OCI-LY1 (cell line): ENCODE measurements at regions not wholly inside any gene's neighbourhood (a gene's known extent, or its start where the extent isn't known, plus 50 kb on each side); places are given as distances from the start of the nearest gene placed in this dataset.

Experiments used
- H2AFZ ChIP-seq: fragments of 200-600 bp; sonication (generic), shearing (Covaris generic); 2 replicates; pipeline ENCODE4 v1.6.0; 2014; ENCODE audit warnings: antibody characterized with exemption, mild to moderate bottlenecking, low read length
- H3F3A ChIP-seq: fragments of 200-600 bp; sonication (generic), shearing (Covaris generic); 2 replicates; pipeline ENCODE4 v1.6.0; 2014; ENCODE audit warnings: mild to moderate bottlenecking, antibody characterized with exemption, low read length, moderate library complexity; ENCODE audit not compliant: insufficient read depth
- H3K27ac ChIP-seq: fragments of 200-600 bp; sonication (generic); 2 replicates; pipeline ENCODE4 v1.5.1; 2014; ENCODE audit warnings: low read length, mixed run types, mild to moderate bottlenecking, low read depth; ENCODE audit not compliant: poor library complexity, severe bottlenecking
- H3K27me3 ChIP-seq: fragments of 200-600 bp; sonication (generic); 2 replicates; pipeline ENCODE4 v1.6.0; 2014; ENCODE audit warnings: antibody characterized with exemption, mild to moderate bottlenecking, low read length, moderate library complexity; ENCODE audit not compliant: insufficient read depth
- H3K36me3 ChIP-seq: fragments of 200-600 bp; sonication (generic); 2 replicates; pipeline ENCODE4 v1.6.1; 2014; ENCODE audit warnings: mild to moderate bottlenecking, antibody characterized with exemption, low read length, moderate library complexity, mixed read lengths; ENCODE audit not compliant: insufficient read depth
- H3K4me1 ChIP-seq: fragments of 200-600 bp; sonication (generic); 2 replicates; pipeline ENCODE4 v1.5.1; 2014; ENCODE audit warnings: mild to moderate bottlenecking, low read length, moderate library complexity; ENCODE audit not compliant: insufficient read depth, severe bottlenecking
- H3K4me2 ChIP-seq: fragments of 200-600 bp; sonication (generic), shearing (Covaris generic); 2 replicates; pipeline ENCODE4 v1.6.1; 2014; ENCODE audit warnings: low read length
- H3K4me3 ChIP-seq: fragments of 200-600 bp; sonication (generic); 2 replicates; pipeline ENCODE4 v1.5.1; 2014; ENCODE audit warnings: low read length, low read depth, mild to moderate bottlenecking, mixed read lengths; ENCODE audit not compliant: poor library complexity, severe bottlenecking
- H3K79me2 ChIP-seq: fragments of 200-600 bp; shearing (Covaris generic); 2 replicates; pipeline ENCODE4 v1.6.1; 2016; ENCODE audit warnings: mixed run types, low read length, mixed read lengths; ENCODE audit not compliant: insufficient read depth
- H3K9ac ChIP-seq: fragments of 200-600 bp; sonication (generic), shearing (Covaris generic); 2 replicates; pipeline ENCODE4 v1.6.1; 2014; ENCODE audit warnings: mild to moderate bottlenecking, low read length, mixed read lengths
- H3K9me2 ChIP-seq: fragments of 200-600 bp; sonication (generic), shearing (Covaris generic); 2 replicates; pipeline ENCODE4 v1.6.1; 2014; ENCODE audit warnings: low read depth, mild to moderate bottlenecking, low read length, mixed read lengths
- H3K9me3 ChIP-seq: fragments of 200-600 bp; shearing (Covaris generic); 2 replicates; pipeline ENCODE4 v1.6.1; 2014; ENCODE audit warnings: low read length, mixed read lengths
- H4K20me1 ChIP-seq: fragments of 200-600 bp; sonication (generic), shearing (Covaris generic); 2 replicates; pipeline ENCODE4 v1.6.0; 2016; ENCODE audit warnings: mild to moderate bottlenecking, low read length; ENCODE audit not compliant: insufficient read depth
- EZH2 ChIP-seq: fragments of 200-600 bp; sonication (generic), shearing (Covaris generic); IDR thresholded peaks from 2 replicates; pipeline ENCODE4 v1.8.0; 2017; ENCODE audit warnings: borderline replicate concordance, mixed run types, mild to moderate bottlenecking, antibody characterized with exemption, low read length, moderate library complexity, mixed read lengths
- TF ChIP-seq, protein P1 (sequence below): fragments of 200-600 bp; sonication (generic), shearing (Covaris generic); IDR thresholded peaks from 2 replicates; pipeline ENCODE4 v1.5.1; 2017; ENCODE audit warnings: mild to moderate bottlenecking, antibody characterized with exemption, low read length, moderate library complexity, mixed read lengths

DNA sequence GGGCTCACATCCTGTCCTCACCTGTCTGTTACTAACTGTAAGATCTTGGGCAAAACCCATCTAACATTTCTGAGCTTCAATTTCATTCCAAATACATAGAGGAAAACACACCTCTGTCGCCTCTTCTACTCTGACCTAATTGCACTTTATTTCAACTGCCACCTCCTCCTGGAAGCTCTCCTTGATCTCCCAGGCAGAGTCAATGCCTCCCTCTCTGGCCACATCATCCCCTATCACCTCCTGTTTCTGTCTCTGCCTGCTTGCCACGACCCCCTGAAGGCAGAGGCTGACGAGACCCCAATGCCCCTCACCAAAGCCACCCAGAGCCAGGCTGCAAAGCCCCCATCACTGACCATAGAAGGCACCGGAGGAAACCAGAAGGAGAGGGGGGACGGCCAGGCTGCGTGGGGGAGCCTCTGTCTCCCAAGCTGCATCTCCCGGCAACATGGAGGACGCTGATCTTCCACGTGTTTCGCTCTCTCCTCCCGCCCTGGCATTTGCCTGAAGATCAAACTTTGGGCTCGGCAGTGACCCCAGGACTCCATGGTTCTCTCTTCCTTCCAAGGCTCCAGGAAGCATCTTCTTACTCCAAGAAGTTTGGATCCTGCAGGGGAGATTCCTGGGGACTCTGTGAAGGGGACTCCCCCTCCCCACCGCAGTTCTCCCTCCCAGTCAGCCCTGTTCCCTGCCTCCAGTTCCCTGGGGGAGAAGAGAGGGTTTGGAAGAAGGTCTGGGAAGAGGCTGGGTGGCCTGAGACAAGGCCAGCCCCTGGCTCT, 50.1 kb upstream of the BCL11B start:
- H3K27ac ChIP-seq, result no peak overlapping the region
- no peak overlapping the region for H2AFZ ChIP-seq
- no peaks in the 10 kb centered on the region for H4K20me1 ChIP-seq
- H3K4me1 ChIP-seq, result no peaks in the 10 kb centered on the region
- no peaks in the 10 kb centered on the region for H3K9me3 ChIP-seq
- no peaks in the 10 kb centered on the region for H3K27me3 ChIP-seq
- no peaks in the 10 kb centered on the region for H3K36me3 ChIP-seq
- H3K4me2 ChIP-seq, result no peak overlapping the region
- no peak overlapping the region for H3K9ac ChIP-seq
- H3K4me3 ChIP-seq, result no peak overlapping the region
- H3K79me2 ChIP-seq, result no peaks in the 10 kb centered on the region
- H3K9me2 ChIP-seq, result no peaks in the 10 kb centered on the region
- TF ChIP-seq, protein P1, sequence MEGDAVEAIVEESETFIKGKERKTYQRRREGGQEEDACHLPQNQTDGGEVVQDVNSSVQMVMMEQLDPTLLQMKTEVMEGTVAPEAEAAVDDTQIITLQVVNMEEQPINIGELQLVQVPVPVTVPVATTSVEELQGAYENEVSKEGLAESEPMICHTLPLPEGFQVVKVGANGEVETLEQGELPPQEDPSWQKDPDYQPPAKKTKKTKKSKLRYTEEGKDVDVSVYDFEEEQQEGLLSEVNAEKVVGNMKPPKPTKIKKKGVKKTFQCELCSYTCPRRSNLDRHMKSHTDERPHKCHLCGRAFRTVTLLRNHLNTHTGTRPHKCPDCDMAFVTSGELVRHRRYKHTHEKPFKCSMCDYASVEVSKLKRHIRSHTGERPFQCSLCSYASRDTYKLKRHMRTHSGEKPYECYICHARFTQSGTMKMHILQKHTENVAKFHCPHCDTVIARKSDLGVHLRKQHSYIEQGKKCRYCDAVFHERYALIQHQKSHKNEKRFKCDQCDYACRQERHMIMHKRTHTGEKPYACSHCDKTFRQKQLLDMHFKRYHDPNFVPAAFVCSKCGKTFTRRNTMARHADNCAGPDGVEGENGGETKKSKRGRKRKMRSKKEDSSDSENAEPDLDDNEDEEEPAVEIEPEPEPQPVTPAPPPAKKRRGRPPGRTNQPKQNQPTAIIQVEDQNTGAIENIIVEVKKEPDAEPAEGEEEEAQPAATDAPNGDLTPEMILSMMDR, result no peak
- no peak for TF ChIP-seq EZH2
- H3F3A ChIP-seq, result no peaks in the 10 kb centered on the region
